H1 (cell line): ENCODE measurements at regions not wholly inside any gene's neighbourhood (a gene's known extent, or its start where the extent isn't known, plus 50 kb on each side); places are given as distances from the start of the nearest gene placed in this dataset.

Source experiments
- CTCF ChIA-PET: fragments of 300-600 bp; sonication (Branson Sonifier 250); formaldehyde crosslinking; loops from one replicate; lab custom pipeline; 2021; ENCODE audit not compliant: partially characterized antibody; lab: Charles Lee
- POLR2A ChIA-PET: fragments of 300-600 bp; sonication (Branson Sonifier 250); formaldehyde crosslinking; loops from one replicate; lab custom pipeline; 2021; ENCODE audit warnings: inconsistent platforms; ENCODE audit not compliant: partially characterized antibody; lab: Charles Lee
- DNase-seq, 2 experiments: peaks; one replicate each; pipeline versions ENCODE4 v3.0.0 to v3.0.0-alpha.2; 2010 to 2022; ENCODE audit warnings: low spot score in 2 of 2, low read depth in 1 of 2, mixed read lengths in 1 of 2
- FAIRE-seq: peaks from 2 replicates; lab custom pipeline; 2011; peaks lifted over from hg19 to GRCh38; lab: Jason Lieb, UNC
- H2AFZ ChIP-seq: 2 replicates; pipeline ENCODE4 v1.8.1; 2012; ENCODE audit warnings: low read length, inconsistent platforms
- H2AK5ac ChIP-seq: 2 replicates; pipeline ENCODE4 v1.6.1; 2013; ENCODE audit warnings: low read depth, low read length
- H2BK120ac ChIP-seq: replicated peaks from 2 replicates; pipeline ENCODE3; 2013; ENCODE audit warnings: low read depth, low read length, inconsistent platforms
- H2BK12ac ChIP-seq: 2 replicates; pipeline ENCODE4 v1.6.1; 2013; ENCODE audit warnings: low read depth, low read length
- H2BK15ac ChIP-seq: 2 replicates; pipeline ENCODE4 v1.6.1; 2013; ENCODE audit warnings: low read length
- H2BK20ac ChIP-seq: 2 replicates; pipeline ENCODE4 v1.6.1; 2013; ENCODE audit warnings: low read length
- H2BK5ac ChIP-seq: 2 replicates; pipeline ENCODE4 v1.6.1; 2013; ENCODE audit warnings: low read depth, low read length
- H3K14ac ChIP-seq: 2 replicates; pipeline ENCODE4 v1.6.1; 2013; ENCODE audit warnings: inconsistent platforms; ENCODE audit not compliant: insufficient read length
- H3K18ac ChIP-seq: 2 replicates; pipeline ENCODE4 v1.6.1; 2013; ENCODE audit warnings: low read length; ENCODE audit errors: extremely low read depth
- H3K23ac ChIP-seq: 2 replicates; pipeline ENCODE4 v1.6.1; 2013; ENCODE audit warnings: inconsistent platforms; ENCODE audit not compliant: insufficient read length
- H3K23me2 ChIP-seq: 2 replicates; pipeline ENCODE4 v1.6.1; 2013; ENCODE audit warnings: low read depth, low read length
- H3K27ac ChIP-seq: 2 replicates; pipeline ENCODE4 v1.6.1; 2011; ENCODE audit warnings: low read depth, low read length, inconsistent platforms
- H3K27me3 ChIP-seq, 4 experiments: replicated peaks in 1 of 4; 1 replicate in 1 of 4; 2 replicates in 3 of 4; pipeline versions ENCODE4 v1.6.1 to v1.8.1; 2011 to 2013; ENCODE audit warnings: low read length in 3 of 4, mild to moderate bottlenecking in 3 of 4, inconsistent platforms in 2 of 4, mixed read lengths in 2 of 4, moderate library complexity in 1 of 4; ENCODE audit not compliant: control insufficient read depth in 3 of 4, insufficient read depth in 3 of 4; ENCODE audit errors: extremely low read depth in 1 of 4
- H3K36me3 ChIP-seq, 4 experiments: 2 replicates each; pipeline versions ENCODE4 v1.6.1 to v1.8.1; 2011 to 2013; ENCODE audit warnings: mild to moderate bottlenecking in 4 of 4, low read length in 3 of 4, moderate library complexity in 2 of 4, control low read depth in 1 of 4, inconsistent platforms in 1 of 4; ENCODE audit not compliant: insufficient read depth in 4 of 4, control insufficient read depth in 2 of 4
- H3K4ac ChIP-seq: replicated peaks from 2 replicates; pipeline ENCODE3; 2013; ENCODE audit warnings: low read length, low read depth, mixed read lengths, inconsistent platforms; ENCODE audit not compliant: insufficient read length
- H3K4me1 ChIP-seq, 4 experiments: replicated peaks in 1 of 4; 1 replicate in 1 of 4; 2 replicates in 3 of 4; pipeline versions ENCODE4 v1.6.1 to v1.8.1; 2011 to 2013; ENCODE audit warnings: low read length in 3 of 4, inconsistent platforms in 2 of 4, mixed read lengths in 1 of 4; ENCODE audit not compliant: insufficient read depth in 4 of 4, control insufficient read depth in 3 of 4
- H3K4me2 ChIP-seq, 2 experiments: 2 replicates each; pipeline versions ENCODE4 v1.6.1 to v1.8.1; 2011 to 2013; ENCODE audit warnings: low read depth in 2 of 2, low read length in 2 of 2, control low read depth in 1 of 2, inconsistent platforms in 1 of 2, mild to moderate bottlenecking in 1 of 2; ENCODE audit not compliant: insufficient read depth in 1 of 2
- H3K4me3 ChIP-seq, 4 experiments: fragments of 200-600, 300-600 bp in 1 of 4; sonication (generic), shearing (Covaris generic), sonication (Bioruptor Twin) in 1 of 4; 2 replicates each; pipeline versions ENCODE4 v1.5.1 to v1.8.1; 2011 to 2016; ENCODE audit warnings: low read length in 4 of 4, low read depth in 3 of 4, control low read depth in 2 of 4, inconsistent platforms in 2 of 4, mild to moderate bottlenecking in 2 of 4, mixed read lengths in 1 of 4, moderate library complexity in 1 of 4; ENCODE audit not compliant: insufficient read depth in 2 of 4; ENCODE audit errors: extremely low read depth in 1 of 4
- H3K56ac ChIP-seq: replicated peaks from 2 replicates; pipeline ENCODE3; 2013; ENCODE audit warnings: low read depth, mild to moderate bottlenecking, mixed read lengths, low read length, inconsistent platforms; ENCODE audit not compliant: insufficient read length
- H3K79me1 ChIP-seq: 2 replicates; pipeline ENCODE4 v1.6.1; 2013; ENCODE audit warnings: low read depth, low read length, control low read depth
- H3K79me2 ChIP-seq, 2 experiments: 2 replicates each; pipeline versions ENCODE4 v1.6.1 to v1.8.1; 2012 to 2013; ENCODE audit warnings: low read length in 2 of 2, mild to moderate bottlenecking in 2 of 2, inconsistent platforms in 1 of 2; ENCODE audit not compliant: insufficient read depth in 2 of 2, control insufficient read depth in 1 of 2
- H3K9ac ChIP-seq, 4 experiments: replicated peaks in 1 of 4; 1 replicate in 1 of 4; 2 replicates in 3 of 4; pipeline versions ENCODE4 v1.6.1 to v1.8.1; 2011 to 2013; ENCODE audit warnings: low read depth in 3 of 4, low read length in 3 of 4, control low read depth in 2 of 4, mild to moderate bottlenecking in 2 of 4, moderate library complexity in 2 of 4, inconsistent platforms in 1 of 4; ENCODE audit errors: extremely low read depth in 1 of 4
- H3K9me3 ChIP-seq, 2 experiments: 2 replicates each; pipeline versions ENCODE4 v1.6.1 to v1.8.1; 2012 to 2013; ENCODE audit warnings: mild to moderate bottlenecking in 2 of 2, moderate library complexity in 2 of 2, control low read depth in 1 of 2, inconsistent platforms in 1 of 2, low read depth in 1 of 2, low read length in 1 of 2, mixed read lengths in 1 of 2; ENCODE audit not compliant: insufficient read depth in 2 of 2
- H4K20me1 ChIP-seq, 2 experiments: replicated peaks in 1 of 2; 2 replicates each; pipeline versions ENCODE3 to v1.8.1; 2011 to 2013; ENCODE audit warnings: inconsistent platforms in 2 of 2, low read length in 2 of 2, mild to moderate bottlenecking in 1 of 2; ENCODE audit not compliant: insufficient read depth in 2 of 2, control insufficient read depth in 1 of 2
- H4K5ac ChIP-seq: 2 replicates; pipeline ENCODE4 v1.6.1; 2013; ENCODE audit warnings: low read length, low read depth, mixed read lengths, inconsistent platforms; ENCODE audit not compliant: insufficient read length
- H4K8ac ChIP-seq: 2 replicates; pipeline ENCODE4 v1.8.0; 2013; ENCODE audit warnings: mild to moderate bottlenecking, moderate library complexity, low read length, inconsistent platforms; ENCODE audit not compliant: insufficient read depth; ENCODE audit errors: extremely low read depth
- H4K91ac ChIP-seq: replicated peaks from 2 replicates; pipeline ENCODE3; 2013; ENCODE audit warnings: low read length, mixed read lengths, inconsistent platforms; ENCODE audit not compliant: insufficient read length
- EP300 ChIP-seq, 2 experiments: IDR thresholded peaks; 1 replicate in 1 of 2; 2 replicates in 1 of 2; pipeline ENCODE4 v1.6.1; 2011 to 2012; ENCODE audit warnings: low read depth in 2 of 2, low read length in 2 of 2, mild to moderate bottlenecking in 2 of 2, borderline replicate concordance in 1 of 2, inconsistent platforms in 1 of 2, moderate library complexity in 1 of 2
- JUN ChIP-seq: IDR thresholded peaks from 2 replicates; pipeline ENCODE4 v1.6.1; 2011; ENCODE audit warnings: low read depth, mild to moderate bottlenecking, improper control_type of control experiment, low read length
- MAFK ChIP-seq: IDR thresholded peaks from 2 replicates; pipeline ENCODE4 v1.6.1; 2012; ENCODE audit warnings: low read depth, mild to moderate bottlenecking, improper control_type of control experiment, low read length
- MAX ChIP-seq: IDR thresholded peaks from 2 replicates; pipeline ENCODE4 v1.6.1; 2012; ENCODE audit warnings: inconsistent platforms
- NANOG ChIP-seq: IDR thresholded peaks from 2 replicates; pipeline ENCODE4 v1.6.1; 2011; ENCODE audit warnings: low read length, low read depth, mild to moderate bottlenecking, inconsistent platforms; ENCODE audit not compliant: insufficient read depth, poor library complexity, severe bottlenecking
- WGBS, 2 experiments: shearing (Covaris generic) in 1 of 2; methylation state at CpG; one replicate each; pipeline versions ENCODE4 v1.1.6 to v1.1.7; 2013 to 2015; ENCODE audit warnings: low lambda C conversion rate in 2 of 2, mixed read lengths in 2 of 2, inconsistent platforms in 1 of 2, low coverage in 1 of 2, missing lambda C conversion rate in 1 of 2; ENCODE audit not compliant: insufficient replicate concordance in 2 of 2, insufficient coverage in 1 of 2, insufficient read length in 1 of 2; ENCODE audit errors: extremely low coverage in 1 of 2, missing lambda C conversion rate in 1 of 2; 5-methylcytosine and 5-hydroxymethylcytosine counted together

DNA sequence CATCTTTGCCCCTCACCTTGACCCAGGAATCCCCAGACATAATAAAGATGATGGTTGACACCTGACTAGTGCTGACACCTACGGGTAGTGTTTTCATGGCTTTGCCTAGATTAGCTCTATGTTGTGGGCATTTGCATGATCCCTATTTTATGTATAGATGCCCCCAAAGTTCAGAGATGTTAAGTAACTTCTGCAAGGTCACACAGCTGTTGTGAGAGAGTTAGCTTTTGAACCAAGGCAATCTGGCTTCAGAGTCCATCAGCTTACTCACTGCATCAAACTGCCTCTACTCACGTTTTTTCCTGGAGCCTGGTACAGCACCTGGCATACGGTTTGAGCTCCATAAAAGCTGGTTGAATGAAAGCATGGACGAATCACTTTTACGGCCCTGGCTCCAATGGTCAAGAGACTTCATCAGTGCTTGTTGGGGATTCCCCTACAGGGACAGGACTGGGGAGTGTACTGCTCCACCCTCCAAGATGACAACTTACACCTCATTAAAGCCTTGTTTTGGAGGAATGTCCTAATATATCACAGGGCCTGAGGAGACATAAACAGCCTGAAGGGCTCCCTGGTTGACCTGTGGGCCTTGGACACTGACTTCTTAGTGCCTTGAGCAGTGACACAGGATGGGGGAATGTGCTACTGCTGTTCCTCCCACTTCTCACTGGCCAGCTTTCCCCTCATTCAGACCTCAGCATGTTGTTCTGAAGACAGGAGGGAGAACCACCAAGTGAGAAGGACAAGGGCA lies 193.2 kb upstream of the ASIC2 start:
- Histone ChIP-seq H3K23ac (no peak overlapping the region), H4K91ac (no peak overlapping the region), H3K9me3 (no peaks in the 10 kb centered on the region; a peak in 1 of 4 replicates), H3K27ac (no peak overlapping the region), H3K23me2 (no peaks in the 10 kb centered on the region), H3K4me1 (no peaks in the 10 kb centered on the region), H2AFZ (no peak overlapping the region), H3K27me3 (no peaks in the 10 kb centered on the region), H2BK5ac (no peak overlapping the region), H3K36me3 (no peaks in the 10 kb centered on the region), H3K79me1 (no peaks in the 10 kb centered on the region), H4K20me1 (no peaks in the 10 kb centered on the region), H2BK20ac (no peak overlapping the region), H3K18ac (no peak overlapping the region), H4K5ac (no peak overlapping the region), H3K14ac (no peak overlapping the region), H3K4me3 (no peak overlapping the region), H2BK15ac (no peak overlapping the region), H3K4me2 (no peak overlapping the region), H4K8ac (no peak overlapping the region), H2BK12ac (no peak overlapping the region), H3K79me2 (no peaks in the 10 kb centered on the region), H3K9ac (no peak overlapping the region), H3K4ac (no peak overlapping the region), H2BK120ac (no peak overlapping the region), H2AK5ac (no peak overlapping the region), H3K56ac (no peak overlapping the region)
- ChIA-PET CTCF (interaction anchor here (0.7 to 1.0 kb wide), 4 partner anchors 9 to 437 kb away, joined by 3 to 5 read pairs (median 3); no protein-coding TSS in a partner anchor), POLR2A (no interaction called here)
- DNase-seq (no peak), FAIRE-seq (no peak)
- WGBS, 2 experiments = 83% methylated on average over 5 of the region's 5 CpGs; no CpG with 5 or more reads in 1 of the 2 experiments
- TF ChIP-seq NANOG (no peak), JUN (no peak), EP300 (IDR thresholded peaks at IDR 0.05; ENCODE audit: borderline replicate concordance in 1 of 2, low read depth in 2 of 2, low read length in 2 of 2) (no peak), MAFK (no peak), MAX (no peak)
